HepG2 (cell line): ENCODE measurements at regions not wholly inside any gene's neighbourhood (a gene's known extent, or its start where the extent isn't known, plus 50 kb on each side); places are given as distances from the start of the nearest gene placed in this dataset.

Experiments used
- ARNT2 ChIP-seq: sonication (generic); formaldehyde crosslinking; IDR thresholded peaks from 2 replicates; pipeline ENCODE4 v1.8.0; 2022; ENCODE audit warnings: mild to moderate bottlenecking, low read depth, missing genetic modification reagents, moderate library complexity
- HDAC6 ChIP-seq: fragments of 200-600 bp; sonication (generic); IDR thresholded peaks from 2 replicates; pipeline ENCODE4 v1.7.0; 2017; ENCODE audit warnings: mild to moderate bottlenecking, antibody characterized with exemption, low read length, low read depth
- PAX8 ChIP-seq: sonication (generic); formaldehyde crosslinking; IDR thresholded peaks from 2 replicates; pipeline ENCODE4 v1.8.0; 2022; ENCODE audit warnings: mild to moderate bottlenecking, missing genetic modification reagents, borderline replicate concordance
- RXRA ChIP-seq: sonication (generic); formaldehyde crosslinking; IDR thresholded peaks from 2 replicates; pipeline ENCODE4 v1.5.1; 2020; ENCODE audit warnings: missing genetic modification reagents
- ZZZ3 ChIP-seq: sonication (generic); formaldehyde crosslinking; IDR thresholded peaks from 2 replicates; pipeline ENCODE4 v1.4.0; 2020; ENCODE audit warnings: missing genetic modification reagents, mild to moderate bottlenecking, borderline replicate concordance
- TF ChIP-seq, protein P1 (sequence below): sonication (generic); formaldehyde crosslinking; IDR thresholded peaks from 2 replicates; pipeline ENCODE4 v1.4.0; 2020; ENCODE audit warnings: missing genetic modification reagents

DNA sequence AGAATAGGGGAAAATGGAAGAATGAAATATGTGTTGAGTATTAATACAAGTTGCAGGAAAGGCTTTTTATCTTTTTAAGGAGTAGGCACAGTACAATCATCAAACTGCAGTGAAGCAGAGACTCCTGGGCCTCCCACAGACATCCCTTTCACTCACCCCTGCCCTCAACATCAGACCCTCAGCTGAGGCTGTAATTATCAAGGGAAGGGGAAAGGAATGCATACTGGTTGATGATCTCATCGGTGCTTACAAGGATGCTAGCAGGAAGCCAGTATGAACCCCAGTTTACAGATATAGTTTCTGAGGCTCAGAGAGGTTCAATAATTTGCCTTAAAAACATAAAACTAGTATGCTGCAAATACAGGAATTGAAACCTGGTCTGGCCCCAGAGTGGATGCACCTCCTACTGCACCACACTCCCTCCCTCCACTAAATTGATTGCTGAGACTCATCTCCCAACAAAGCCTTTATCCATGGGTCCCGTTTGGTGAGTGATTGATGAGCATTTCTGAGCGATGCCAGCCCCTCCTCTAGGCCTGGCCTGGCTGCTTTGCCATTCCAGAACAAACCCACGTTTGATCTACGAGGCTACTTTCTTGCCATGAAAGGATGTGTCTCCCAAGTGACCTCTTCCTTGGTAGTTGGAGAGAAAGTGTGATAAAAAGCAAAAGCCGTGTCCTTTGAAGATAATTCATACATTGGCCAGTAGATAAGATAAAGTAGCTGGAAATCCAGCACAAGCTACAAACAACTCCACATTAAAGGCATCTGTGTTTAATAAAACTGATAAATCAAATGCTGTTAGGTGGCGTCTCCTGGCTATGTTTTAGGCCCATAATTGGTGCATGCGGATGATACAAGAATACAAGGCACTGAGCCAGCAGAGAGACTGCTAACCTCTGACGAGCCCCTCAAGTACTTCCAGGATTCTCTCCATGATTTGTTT, 233.9 kb upstream of the CAMK1G start (continued):
- TF ChIP-seq, protein P1, sequence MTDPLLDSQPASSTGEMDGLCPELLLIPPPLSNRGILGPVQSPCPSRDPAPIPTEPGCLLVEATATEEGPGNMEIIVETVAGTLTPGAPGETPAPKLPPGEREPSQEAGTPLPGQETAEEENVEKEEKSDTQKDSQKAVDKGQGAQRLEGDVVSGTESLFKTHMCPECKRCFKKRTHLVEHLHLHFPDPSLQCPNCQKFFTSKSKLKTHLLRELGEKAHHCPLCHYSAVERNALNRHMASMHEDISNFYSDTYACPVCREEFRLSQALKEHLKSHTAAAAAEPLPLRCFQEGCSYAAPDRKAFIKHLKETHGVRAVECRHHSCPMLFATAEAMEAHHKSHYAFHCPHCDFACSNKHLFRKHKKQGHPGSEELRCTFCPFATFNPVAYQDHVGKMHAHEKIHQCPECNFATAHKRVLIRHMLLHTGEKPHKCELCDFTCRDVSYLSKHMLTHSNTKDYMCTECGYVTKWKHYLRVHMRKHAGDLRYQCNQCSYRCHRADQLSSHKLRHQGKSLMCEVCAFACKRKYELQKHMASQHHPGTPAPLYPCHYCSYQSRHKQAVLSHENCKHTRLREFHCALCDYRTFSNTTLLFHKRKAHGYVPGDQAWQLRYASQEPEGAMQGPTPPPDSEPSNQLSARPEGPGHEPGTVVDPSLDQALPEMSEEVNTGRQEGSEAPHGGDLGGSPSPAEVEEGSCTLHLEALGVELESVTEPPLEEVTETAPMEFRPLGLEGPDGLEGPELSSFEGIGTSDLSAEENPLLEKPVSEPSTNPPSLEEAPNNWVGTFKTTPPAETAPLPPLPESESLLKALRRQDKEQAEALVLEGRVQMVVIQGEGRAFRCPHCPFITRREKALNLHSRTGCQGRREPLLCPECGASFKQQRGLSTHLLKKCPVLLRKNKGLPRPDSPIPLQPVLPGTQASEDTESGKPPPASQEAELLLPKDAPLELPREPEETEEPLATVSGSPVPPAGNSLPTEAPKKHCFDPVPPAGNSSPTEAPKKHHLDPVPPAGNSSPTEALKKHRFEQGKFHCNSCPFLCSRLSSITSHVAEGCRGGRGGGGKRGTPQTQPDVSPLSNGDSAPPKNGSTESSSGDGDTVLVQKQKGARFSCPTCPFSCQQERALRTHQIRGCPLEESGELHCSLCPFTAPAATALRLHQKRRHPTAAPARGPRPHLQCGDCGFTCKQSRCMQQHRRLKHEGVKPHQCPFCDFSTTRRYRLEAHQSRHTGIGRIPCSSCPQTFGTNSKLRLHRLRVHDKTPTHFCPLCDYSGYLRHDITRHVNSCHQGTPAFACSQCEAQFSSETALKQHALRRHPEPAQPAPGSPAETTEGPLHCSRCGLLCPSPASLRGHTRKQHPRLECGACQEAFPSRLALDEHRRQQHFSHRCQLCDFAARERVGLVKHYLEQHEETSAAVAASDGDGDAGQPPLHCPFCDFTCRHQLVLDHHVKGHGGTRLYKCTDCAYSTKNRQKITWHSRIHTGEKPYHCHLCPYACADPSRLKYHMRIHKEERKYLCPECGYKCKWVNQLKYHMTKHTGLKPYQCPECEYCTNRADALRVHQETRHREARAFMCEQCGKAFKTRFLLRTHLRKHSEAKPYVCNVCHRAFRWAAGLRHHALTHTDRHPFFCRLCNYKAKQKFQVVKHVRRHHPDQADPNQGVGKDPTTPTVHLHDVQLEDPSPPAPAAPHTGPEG (CRISPR knock-in tag), result no peak
- no peak for TF ChIP-seq ARNT2 (CRISPR knock-in tag)
- no peak for TF ChIP-seq PAX8 (CRISPR knock-in tag)
- TF ChIP-seq RXRA, result no peak
- no peak for TF ChIP-seq HDAC6
- no peak for TF ChIP-seq ZZZ3 (CRISPR knock-in tag)
